IMR-90 (cell line): ENCODE measurements at regions not wholly inside any gene's neighbourhood (a gene's known extent, or its start where the extent isn't known, plus 50 kb on each side); places are given as distances from the start of the nearest gene placed in this dataset.
"Not testable (repeated sequence)": the region's sequence is repeated elsewhere in the genome, so short reads cannot be mapped to it uniquely, and the experiment has no call there.

ENCODE experiments used
- ATAC-seq: fragments of 200-7000 bp; cut with Tn5 transposase; 2 replicates; pipeline ENCODE4 v1.9.1; 2020; ENCODE audit warnings: low read depth, mild to moderate bottlenecking, moderate library complexity
- BruUV-seq: library from RNA; stranded (reverse); fragments of 400-500 nt; replicated peaks from 2 replicates; lab custom pipeline; 2021; lab: Mats Ljungman, UMichigan
- CTCF ChIA-PET: fragments of 300-600 bp; formaldehyde crosslinking; extraction: SDS; loops from one replicate; lab custom pipeline; 2021; ENCODE audit warnings: antibody characterized with exemption; lab: Yijun Ruan, JAX
- POLR2A ChIA-PET: fragments of 300-600 bp; sonication (Branson Sonifier 250); formaldehyde crosslinking; loops from one replicate; lab custom pipeline; 2022; ENCODE audit warnings: antibody characterized with exemption; ENCODE audit not compliant: unreplicated experiment; lab: Charles Lee
- DNase-seq: peaks from one replicate; pipeline ENCODE4 v3.0.0; 2013
- H2AFZ ChIP-seq: replicated peaks from 2 replicates; pipeline ENCODE3; 2013; ENCODE audit warnings: low read length, mild to moderate bottlenecking; ENCODE audit not compliant: poor library complexity
- H2AK5ac ChIP-seq: 2 replicates; pipeline ENCODE4 v1.6.1; 2013; ENCODE audit warnings: low read depth, low read length, inconsistent platforms
- H2AK9ac ChIP-seq: replicated peaks from 2 replicates; pipeline ENCODE3; 2013; ENCODE audit warnings: mild to moderate bottlenecking, low read depth, low read length, moderate library complexity; ENCODE audit not compliant: poor library complexity
- H2BK120ac ChIP-seq: 2 replicates; pipeline ENCODE4 v1.6.1; 2013; ENCODE audit warnings: low read depth, low read length, inconsistent platforms
- H2BK15ac ChIP-seq: 3 replicates; pipeline ENCODE4 v1.6.1; 2013; ENCODE audit warnings: low read depth, low read length, inconsistent platforms
- H2BK20ac ChIP-seq: 2 replicates; pipeline ENCODE4 v1.6.1; 2013; ENCODE audit warnings: low read depth, mild to moderate bottlenecking, inconsistent platforms, low read length, moderate library complexity
- H2BK5ac ChIP-seq: 2 replicates; pipeline ENCODE4 v1.6.1; 2013; ENCODE audit warnings: mild to moderate bottlenecking, low read depth, low read length, inconsistent platforms; ENCODE audit not compliant: poor library complexity, severe bottlenecking
- H3K14ac ChIP-seq: replicated peaks from 2 replicates; pipeline ENCODE4 v1.6.1; 2013; ENCODE audit warnings: low read depth, low read length, inconsistent platforms
- H3K18ac ChIP-seq: 2 replicates; pipeline ENCODE4 v1.6.1; 2013; ENCODE audit warnings: low read depth, low read length, control low read depth
- H3K23ac ChIP-seq: 2 replicates; pipeline ENCODE4 v1.6.1; 2013; ENCODE audit warnings: low read depth, low read length, inconsistent platforms
- H3K27ac ChIP-seq: 2 replicates; pipeline ENCODE4 v1.5.1; 2013; ENCODE audit warnings: mild to moderate bottlenecking, control low read depth, low read length; ENCODE audit not compliant: insufficient read depth
- H3K27me3 ChIP-seq: 2 replicates; pipeline ENCODE4 v1.6.1; 2013; ENCODE audit warnings: low read length; ENCODE audit not compliant: control insufficient read depth, insufficient read depth
- H3K36me3 ChIP-seq: 2 replicates; pipeline ENCODE4 v1.6.1; 2013; ENCODE audit warnings: low read length, mixed read lengths; ENCODE audit not compliant: control insufficient read depth, insufficient read depth
- H3K4ac ChIP-seq: 2 replicates; pipeline ENCODE4 v1.6.1; 2013; ENCODE audit warnings: low read depth, low read length, inconsistent platforms
- H3K4me1 ChIP-seq: 2 replicates; pipeline ENCODE4 v1.6.1; 2013; ENCODE audit warnings: low read length, mixed read lengths; ENCODE audit not compliant: control insufficient read depth, insufficient read depth
- H3K4me2 ChIP-seq: 2 replicates; pipeline ENCODE4 v1.6.1; 2013; ENCODE audit warnings: low read depth, mild to moderate bottlenecking, control low read depth, low read length, moderate library complexity
- H3K4me3 ChIP-seq: 2 replicates; pipeline ENCODE4 v1.5.1; 2013; ENCODE audit warnings: low read depth, mild to moderate bottlenecking, control low read depth, low read length, moderate library complexity; ENCODE audit not compliant: insufficient read depth
- H3K56ac ChIP-seq: 2 replicates; pipeline ENCODE4 v1.6.1; 2013; ENCODE audit warnings: low read length, inconsistent platforms; ENCODE audit not compliant: insufficient read depth; ENCODE audit errors: extremely low read depth
- H3K79me1 ChIP-seq, 2 experiments: 2 replicates each; pipeline ENCODE4 v1.6.1; 2013; ENCODE audit warnings: low read length in 2 of 2, inconsistent platforms in 1 of 2, low read depth in 1 of 2
- H3K9ac ChIP-seq: 2 replicates; pipeline ENCODE4 v1.6.1; 2013; ENCODE audit warnings: low read depth, low read length, control low read depth
- H3K9me1 ChIP-seq: 2 replicates; pipeline ENCODE4 v1.6.1; 2013; ENCODE audit warnings: low read length, inconsistent platforms; ENCODE audit not compliant: insufficient read depth
- H3K9me3 ChIP-seq: 2 replicates; pipeline ENCODE4 v1.6.1; 2013; ENCODE audit warnings: low read length; ENCODE audit not compliant: control insufficient read depth, insufficient read depth
- H4K20me1 ChIP-seq: 2 replicates; pipeline ENCODE4 v1.6.1; 2013; ENCODE audit warnings: low read length, inconsistent platforms; ENCODE audit not compliant: insufficient read depth
- H4K5ac ChIP-seq: 2 replicates; pipeline ENCODE4 v1.6.1; 2013; ENCODE audit warnings: mild to moderate bottlenecking, low read depth, low read length, control low read depth
- H4K8ac ChIP-seq, 2 experiments: 2 replicates each; pipeline ENCODE4 v1.6.1; 2013; ENCODE audit warnings: low read depth in 2 of 2, low read length in 2 of 2, control low read depth in 1 of 2, inconsistent platforms in 1 of 2
- H4K91ac ChIP-seq: 2 replicates; pipeline ENCODE4 v1.6.1; 2013; ENCODE audit warnings: low read depth, low read length, inconsistent platforms; ENCODE audit not compliant: insufficient read depth
- WGBS, 2 experiments: methylation state at CpG; one replicate each; pipeline versions ENCODE4 v1.1.5 to v1.1.7; 2013; ENCODE audit warnings: missing lambda C conversion rate in 2 of 2; ENCODE audit not compliant: insufficient read length in 1 of 2; ENCODE audit errors: extremely low coverage in 2 of 2; 5-methylcytosine and 5-hydroxymethylcytosine counted together
- dilution Hi-C: fragments of 300-500 bp; cut with HindIII; formaldehyde crosslinking; loops from one replicate; pipeline ENCODE4 v1.14.3; 2018; ENCODE audit warnings: low sequenced_read_pairs; ENCODE audit not compliant: unreplicated experiment
- in situ Hi-C: fragments of 300-500 bp; cut with MboI; formaldehyde crosslinking; loops from 3 replicates; pipeline ENCODE4 v1.14.3; 2019; ENCODE audit warnings: low sequenced_read_pairs, inconsistent platforms, mixed read lengths
- intact Hi-C: fragments of 100-400 bp; cut with micrococcal nuclease; formaldehyde crosslinking; loops from 2 replicates; pipeline ENCODE4 v1.10.0; 2022

GRCh38 chr21:9832751-9833150 lies 688.6 kb upstream of the TPTE start:
- H4K20me1 ChIP-seq, H3K4me3 ChIP-seq, H3K79me1 ChIP-seq, dilution Hi-C loops, H3K23ac ChIP-seq, H3K36me3 ChIP-seq, DNase-seq, H3K14ac ChIP-seq, H3K9me3 ChIP-seq, H3K9ac ChIP-seq, CTCF ChIA-PET, H3K9me1 ChIP-seq, H4K91ac ChIP-seq, BruUV-seq, H3K4me1 ChIP-seq, H2BK15ac ChIP-seq, H2AK9ac ChIP-seq, H3K4ac ChIP-seq, H2BK5ac ChIP-seq, H2BK20ac ChIP-seq, H2BK120ac ChIP-seq, H3K4me2 ChIP-seq, in situ Hi-C loops, POLR2A ChIA-PET, H4K8ac ChIP-seq, H3K27me3 ChIP-seq, H2AFZ ChIP-seq, H2AK5ac ChIP-seq, H3K18ac ChIP-seq, H3K56ac ChIP-seq, intact Hi-C loops, ATAC-seq, H4K5ac ChIP-seq, H3K27ac ChIP-seq: not testable (repeated sequence)
- no CpG with 5 or more reads among the region's 18 CpGs for WGBS, 2 experiments

- H2AK5ac ChIP-seq, H3K23ac ChIP-seq, H3K4me2 ChIP-seq, H3K18ac ChIP-seq, H3K79me1 ChIP-seq, H3K9ac ChIP-seq, dilution Hi-C loops, BruUV-seq, H3K27me3 ChIP-seq, H3K4me1 ChIP-seq, H4K8ac ChIP-seq, POLR2A ChIA-PET, H3K56ac ChIP-seq, intact Hi-C loops, H2AK9ac ChIP-seq, H4K20me1 ChIP-seq, H3K14ac ChIP-seq, H2BK15ac ChIP-seq, H4K91ac ChIP-seq, H2BK5ac ChIP-seq, H3K9me1 ChIP-seq, ATAC-seq, DNase-seq, H3K4ac ChIP-seq, H3K4me3 ChIP-seq, H2BK20ac ChIP-seq, H3K27ac ChIP-seq, H2AFZ ChIP-seq, H2BK120ac ChIP-seq, H3K36me3 ChIP-seq, in situ Hi-C loops, H4K5ac ChIP-seq, CTCF ChIA-PET: not testable (repeated sequence)
- WGBS, 2 experiments = 30% methylated on average over 2 of the region's 33 CpGs; no CpG with 5 or more reads in 1 of the 2 experiments
- H3K9me3 ChIP-seq = peaks cover 20% of the 10 kb centered on the region
These were observed 684.8 kb upstream of the TPTE start for GRCh38 chr21:9836547-9836946.
